ENCODE measurements at regions not wholly inside any gene's neighbourhood (a gene's known extent, or its start where the extent isn't known, plus 50 kb on each side); places are given as distances from the start of the nearest gene placed in this dataset.

GRCh38 chr6:147805155-147805554 lies 296.7 kb downstream of the SAMD5 start:
- no peak for FAIRE-seq
- H3K4me3 ChIP-seq (ENCODE audit: low read depth, low read length), result no peak overlapping the region
- no peak for DNase-seq (ENCODE audit: low read depth)
- H3K27me3 ChIP-seq (ENCODE audit: control insufficient read depth, insufficient read depth, low read length), result no peaks in the 10 kb centered on the region
- H3K36me3 ChIP-seq (ENCODE audit: control insufficient read depth, insufficient read depth, low read length), result no peaks in the 10 kb centered on the region
- TF ChIP-seq CTCF (IDR thresholded peaks at IDR 0.05; ENCODE audit: insufficient read depth, low read length, severe bottlenecking), result no peak

GRCh38 chr6:147806697-147807096 lies 298.2 kb downstream of the SAMD5 start:
- DNase-seq (ENCODE audit: low read depth), result no peak
- no peak for FAIRE-seq
- TF ChIP-seq CTCF (IDR thresholded peaks at IDR 0.05; ENCODE audit: insufficient read depth, low read length, severe bottlenecking), result no peak

DNA sequence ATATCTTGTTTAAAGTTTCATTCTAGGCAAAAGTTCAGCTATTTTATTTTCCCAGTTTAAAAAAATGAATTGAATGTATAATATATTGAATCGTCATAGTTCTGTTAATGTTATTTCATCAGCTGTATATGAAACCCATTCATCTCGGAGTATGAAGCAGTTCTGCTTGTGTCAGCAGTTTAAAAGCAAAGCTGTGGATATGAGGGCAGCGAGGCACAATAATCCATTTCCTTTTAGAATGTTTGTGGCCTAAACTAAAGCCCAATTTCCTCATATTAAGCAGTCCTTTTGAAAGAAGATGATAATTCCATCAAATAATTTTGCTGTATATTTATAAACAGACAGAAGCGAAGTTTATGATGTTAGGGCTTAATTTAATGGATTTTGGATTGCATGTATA lies 300.1 kb downstream of the SAMD5 start:
- no peak for TF ChIP-seq CTCF (IDR thresholded peaks at IDR 0.05; ENCODE audit: insufficient read depth, low read length, severe bottlenecking)
- no peak for DNase-seq (ENCODE audit: low read depth)
- H3K36me3 ChIP-seq (ENCODE audit: control insufficient read depth, insufficient read depth, low read length), result no peaks in the 10 kb centered on the region
- FAIRE-seq, result no peak
- H3K27me3 ChIP-seq (ENCODE audit: control insufficient read depth, insufficient read depth, low read length), result no peaks in the 10 kb centered on the region
- no peak overlapping the region for H3K4me3 ChIP-seq (ENCODE audit: low read depth, low read length)

More at GRCh38 chr6:147806697-147807096, 298.2 kb downstream of the SAMD5 start:
- Histone ChIP-seq H3K27me3 (ENCODE audit: control insufficient read depth, insufficient read depth, low read length) (no peaks in the 10 kb centered on the region), H3K4me3 (ENCODE audit: low read depth, low read length) (no peak overlapping the region), H3K36me3 (ENCODE audit: control insufficient read depth, insufficient read depth, low read length) (no peaks in the 10 kb centered on the region)

DNA sequence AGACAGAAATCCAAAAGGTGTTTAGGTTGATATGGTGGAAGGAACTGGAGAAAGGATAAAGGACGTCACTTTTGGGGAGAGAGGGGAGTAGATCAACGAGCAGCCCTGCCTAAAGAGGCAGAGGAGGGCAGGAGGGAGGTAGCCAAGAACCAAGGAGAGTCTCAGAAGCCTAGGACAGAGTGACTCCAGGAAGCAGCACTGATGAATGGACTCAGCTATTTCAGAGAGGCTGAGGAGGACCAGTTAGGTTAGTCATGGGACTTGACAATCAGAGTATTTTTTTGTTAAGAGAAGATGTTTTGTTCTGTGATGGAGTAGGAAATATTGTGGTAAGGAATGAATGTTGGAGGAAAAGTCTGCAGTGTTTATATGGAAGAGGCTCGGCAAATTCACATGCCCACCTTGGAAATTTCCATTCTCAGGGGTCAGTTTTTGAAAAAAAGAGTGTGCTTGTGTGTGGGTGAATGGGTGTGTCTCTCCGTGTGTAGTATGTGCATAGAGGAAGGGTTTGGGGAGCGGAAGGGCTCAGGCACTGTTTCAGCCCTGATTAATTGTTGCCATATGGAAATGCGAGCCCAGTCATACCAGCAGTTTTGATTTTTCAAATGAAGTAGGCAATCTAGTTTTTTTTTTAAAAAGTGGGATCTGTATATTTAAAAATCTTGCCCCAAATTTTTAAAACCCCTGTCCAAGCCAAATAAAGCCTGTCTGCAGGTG lies 303.6 kb downstream of the SAMD5 start:
- Histone ChIP-seq H3K27me3 (ENCODE audit: control insufficient read depth, insufficient read depth, low read length) (no peaks in the 10 kb centered on the region), H3K4me3 (ENCODE audit: low read depth, low read length) (no peak overlapping the region), H3K36me3 (ENCODE audit: control insufficient read depth, insufficient read depth, low read length) (no peaks in the 10 kb centered on the region)
- no peak for DNase-seq (ENCODE audit: low read depth)
- no peak for TF ChIP-seq CTCF (IDR thresholded peaks at IDR 0.05; ENCODE audit: insufficient read depth, low read length, severe bottlenecking)
- FAIRE-seq, result no peak

- FAIRE-seq (no peak), DNase-seq (ENCODE audit: low read depth) (no peak)
- Histone ChIP-seq H3K36me3 (ENCODE audit: control insufficient read depth, insufficient read depth, low read length) (no peaks in the 10 kb centered on the region), H3K27me3 (ENCODE audit: control insufficient read depth, insufficient read depth, low read length) (no peaks in the 10 kb centered on the region), H3K4me3 (ENCODE audit: low read depth, low read length) (no peak overlapping the region)
- TF ChIP-seq CTCF (IDR thresholded peaks at IDR 0.05; ENCODE audit: insufficient read depth, low read length, severe bottlenecking), result no peak
These were observed 308.7 kb downstream of the SAMD5 start for GRCh38 chr6:147817042-147817689.

All from bronchial epithelial cell (primary cell).